ENCODE measurements at regions not wholly inside any gene's neighbourhood (a gene's known extent, or its start where the extent isn't known, plus 50 kb on each side); places are given as distances from the start of the nearest gene placed in this dataset.

DNA sequence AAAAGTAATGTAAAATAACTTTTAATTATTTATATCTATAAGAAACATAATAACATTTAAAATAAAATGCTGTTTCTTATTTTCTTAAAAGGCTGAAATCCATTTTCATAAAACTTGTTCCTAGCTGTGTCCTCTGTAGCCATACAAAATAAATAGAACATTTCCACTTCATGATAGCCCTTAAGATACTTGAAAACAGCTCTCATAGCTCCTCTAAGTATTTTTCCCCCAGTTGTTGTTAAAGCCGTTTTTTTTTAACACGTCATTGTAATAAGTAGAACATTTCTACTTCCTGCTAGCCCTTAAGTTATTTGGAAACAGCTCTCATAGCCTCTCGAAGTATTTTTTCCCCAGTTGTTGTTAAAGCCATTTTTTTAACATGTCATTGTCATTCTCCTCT, 97.3 kb upstream of the SOX3 start (continued):
- no peak for TF ChIP-seq MLX (CRISPR knock-in tag; IDR thresholded peaks at IDR 0.05)

GRCh38 chrX:140599851-140600250, 95.0 kb upstream of the SOX3 start:
- H3K4me3 Mint-ChIP-seq: no peak overlapping the region
- H3K9me3 Mint-ChIP-seq: no peaks in the 10 kb centered on the region
- DNase-seq (ENCODE audit: low spot score) (no peak), ATAC-seq (no peak)
- POLR2A ChIA-PET: no interaction called here
- CTCF ChIA-PET: no interaction called here
- no peaks in the 10 kb centered on the region for H3K36me3 Mint-ChIP-seq
- no peaks in the 10 kb centered on the region; the same call in 1 of the 2 replicates for H3K27me3 Mint-ChIP-seq (ENCODE audit: low read depth)
- no peak overlapping the region for H3K27ac Mint-ChIP-seq
- TF ChIP-seq, protein P1, sequence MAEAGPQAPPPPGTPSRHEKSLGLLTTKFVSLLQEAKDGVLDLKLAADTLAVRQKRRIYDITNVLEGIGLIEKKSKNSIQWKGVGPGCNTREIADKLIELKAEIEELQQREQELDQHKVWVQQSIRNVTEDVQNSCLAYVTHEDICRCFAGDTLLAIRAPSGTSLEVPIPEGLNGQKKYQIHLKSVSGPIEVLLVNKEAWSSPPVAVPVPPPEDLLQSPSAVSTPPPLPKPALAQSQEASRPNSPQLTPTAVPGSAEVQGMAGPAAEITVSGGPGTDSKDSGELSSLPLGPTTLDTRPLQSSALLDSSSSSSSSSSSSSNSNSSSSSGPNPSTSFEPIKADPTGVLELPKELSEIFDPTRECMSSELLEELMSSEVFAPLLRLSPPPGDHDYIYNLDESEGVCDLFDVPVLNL (CRISPR knock-in tag; IDR thresholded peaks at IDR 0.05; ENCODE audit: borderline replicate concordance, low read depth): no peak
- TF ChIP-seq ZNF121 (CRISPR knock-in tag; IDR thresholded peaks at IDR 0.05): no peak
- TF ChIP-seq ATF6 (CRISPR knock-in tag; IDR thresholded peaks at IDR 0.05): no peak
- TF ChIP-seq ZMAT4 (CRISPR knock-in tag; IDR thresholded peaks at IDR 0.05): no peak
- TF ChIP-seq ESRRA (CRISPR knock-in tag; IDR thresholded peaks at IDR 0.05; ENCODE audit: borderline replicate concordance): no peak
- TF ChIP-seq JUN (CRISPR knock-in tag; IDR thresholded peaks at IDR 0.05): no peak
- no peaks in the 10 kb centered on the region for H3K4me1 Mint-ChIP-seq

DNA sequence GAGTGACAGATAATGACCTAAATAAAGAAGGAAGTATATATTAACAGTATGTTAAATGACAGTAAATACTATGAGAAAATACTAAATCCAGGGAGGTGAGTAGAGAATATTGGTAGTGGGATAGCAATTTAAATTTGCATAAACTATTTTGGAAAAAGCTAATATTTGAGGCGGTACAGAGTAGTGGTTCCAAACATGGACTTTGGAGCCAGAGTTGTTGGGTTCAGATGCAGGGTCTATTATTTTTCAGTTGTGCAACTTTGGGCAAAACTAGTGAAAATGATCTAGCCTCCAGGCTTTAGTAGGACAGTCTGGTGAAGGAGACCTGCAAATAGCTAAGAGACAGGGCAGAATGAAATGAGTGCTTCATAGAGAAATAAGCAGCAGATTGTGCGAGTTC, 84.8 kb upstream of the SOX3 start:
- POLR2A ChIA-PET: interaction anchor here (0.5 kb wide), 1 partner anchor 39 kb away, joined by 3 read pairs; no protein-coding TSS in a partner anchor

More for the DNA sequence above, 84.8 kb upstream of the SOX3 start:
- no peaks in the 10 kb centered on the region for H3K36me3 Mint-ChIP-seq
- CTCF ChIA-PET: no interaction called here
- no peak overlapping the region for H3K4me3 Mint-ChIP-seq
- TF ChIP-seq ZNF138 (CRISPR knock-in tag; conservative IDR thresholded peaks at IDR 0.05): no peak
- no peak for TF ChIP-seq ZNF396 (CRISPR knock-in tag; IDR thresholded peaks at IDR 0.05; ENCODE audit: borderline replicate concordance)
- no peak for TF ChIP-seq MAX (CRISPR knock-in tag; IDR thresholded peaks at IDR 0.05)
- TF ChIP-seq, protein P2, sequence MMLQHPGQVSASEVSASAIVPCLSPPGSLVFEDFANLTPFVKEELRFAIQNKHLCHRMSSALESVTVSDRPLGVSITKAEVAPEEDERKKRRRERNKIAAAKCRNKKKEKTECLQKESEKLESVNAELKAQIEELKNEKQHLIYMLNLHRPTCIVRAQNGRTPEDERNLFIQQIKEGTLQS (CRISPR knock-in tag; conservative IDR thresholded peaks at IDR 0.05): no peak
- no peak for TF ChIP-seq FOXP1 (CRISPR knock-in tag; IDR thresholded peaks at IDR 0.05; ENCODE audit: borderline replicate concordance)
- TF ChIP-seq ZMAT4 (CRISPR knock-in tag; IDR thresholded peaks at IDR 0.05): no peak
- no peak for TF ChIP-seq ESRRA (CRISPR knock-in tag; IDR thresholded peaks at IDR 0.05; ENCODE audit: borderline replicate concordance)
- TF ChIP-seq GTF2I (CRISPR knock-in tag; conservative IDR thresholded peaks at IDR 0.05): no peak
- no peak for TF ChIP-seq NR1H2 (CRISPR knock-in tag; IDR thresholded peaks at IDR 0.05)
- no peak for TF ChIP-seq EMX1 (CRISPR knock-in tag; IDR thresholded peaks at IDR 0.05)
- no peak for TF ChIP-seq PREB (CRISPR knock-in tag; IDR thresholded peaks at IDR 0.05; ENCODE audit: borderline replicate concordance)
- TF ChIP-seq ZBTB21 (CRISPR knock-in tag; IDR thresholded peaks at IDR 0.05; ENCODE audit: borderline replicate concordance): no peak
- TF ChIP-seq GABPB1 (CRISPR knock-in tag; IDR thresholded peaks at IDR 0.05): no peak
- no peak for TF ChIP-seq FOXK1 (CRISPR knock-in tag; IDR thresholded peaks at IDR 0.05)
- no peak for TF ChIP-seq KAT7 (CRISPR knock-in tag; IDR thresholded peaks at IDR 0.05; ENCODE audit: borderline replicate concordance)
- H3K9me3 Mint-ChIP-seq: no peaks in the 10 kb centered on the region
- H3K27me3 Mint-ChIP-seq (ENCODE audit: low read depth): no peaks in the 10 kb centered on the region
- no peaks in the 10 kb centered on the region for H3K4me1 Mint-ChIP-seq
- no peak overlapping the region for H3K27ac Mint-ChIP-seq
- ATAC-seq: no peak
- no peak for DNase-seq (ENCODE audit: low spot score)
